HG03060 (cell line): ENCODE measurements at regions not wholly inside any gene's neighbourhood (a gene's known extent, or its start where the extent isn't known, plus 50 kb on each side); places are given as distances from the start of the nearest gene placed in this dataset.
"Not testable (repeated sequence)": the region's sequence is repeated elsewhere in the genome, so short reads cannot be mapped to it uniquely, and the experiment has no call there.

Source experiments
- ATAC-seq: cut with Tn5 transposase; IDR thresholded peaks from one replicate; pipeline ENCODE4 v1.9.1; 2021; ENCODE audit warnings: low read depth, moderate number of reproducible peaks; ENCODE audit not compliant: unreplicated experiment

GRCh38 chr11:37182031-37182430, 584.0 kb upstream of the RAG2 start:
- ATAC-seq: no peak

DNA sequence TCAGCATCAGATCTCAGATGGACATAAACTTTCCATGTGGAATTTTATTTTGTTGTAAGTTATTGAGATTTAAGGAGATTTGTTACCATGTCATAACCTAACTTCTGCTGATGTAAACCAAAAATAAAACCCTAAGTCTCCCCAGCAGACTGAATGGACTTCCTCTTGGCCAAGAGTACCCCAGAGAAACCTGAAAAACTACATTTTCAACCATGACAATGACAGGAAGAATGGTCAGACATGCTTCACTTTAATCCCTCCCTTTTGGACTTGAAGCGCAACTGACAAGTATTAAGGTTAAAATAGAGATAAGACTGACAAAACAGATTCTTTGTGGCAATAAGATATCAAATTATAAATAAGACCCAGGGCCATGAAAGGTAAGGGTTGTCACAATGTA, 579.7 kb upstream of the RAG2 start:
- no peak for ATAC-seq

DNA sequence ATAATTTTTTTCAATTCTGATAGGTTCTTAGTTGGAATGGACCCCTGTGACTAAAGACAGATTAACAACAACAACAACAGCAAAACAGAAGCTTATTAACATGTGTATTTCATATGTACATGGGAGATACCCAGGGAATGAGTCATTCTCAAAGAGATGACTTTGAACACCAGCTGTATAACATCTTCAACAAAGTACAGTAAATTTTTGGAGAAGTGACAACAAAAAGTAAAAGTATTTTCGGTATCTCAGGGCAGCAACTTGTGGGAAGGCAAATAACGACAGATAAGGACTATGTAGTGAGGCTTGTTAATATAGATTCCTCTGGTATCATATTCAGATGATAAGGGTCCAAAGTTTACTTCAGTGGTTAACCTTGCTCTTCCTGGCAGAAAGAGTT, 573.4 kb upstream of the RAG2 start:
- no peak for ATAC-seq

DNA sequence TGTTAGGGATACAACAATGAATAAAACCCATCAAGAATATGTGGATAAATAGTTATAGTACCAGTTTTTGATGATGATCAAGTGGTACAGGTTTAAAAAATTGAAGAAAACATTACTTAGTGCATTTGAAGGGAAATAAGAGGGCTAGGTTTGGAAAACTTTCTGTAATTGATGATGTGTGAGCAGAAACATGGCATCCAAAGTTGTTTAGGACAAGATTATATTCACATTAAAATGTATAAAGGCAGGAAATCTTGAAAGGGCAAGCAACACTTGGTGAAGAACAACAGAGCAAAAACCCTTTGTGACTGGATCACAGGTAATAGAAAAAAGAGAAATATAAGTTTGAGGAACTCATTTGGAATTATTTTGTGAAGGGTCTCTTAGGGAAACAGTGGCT, 572.3 kb upstream of the RAG2 start:
- no peak for ATAC-seq

DNA sequence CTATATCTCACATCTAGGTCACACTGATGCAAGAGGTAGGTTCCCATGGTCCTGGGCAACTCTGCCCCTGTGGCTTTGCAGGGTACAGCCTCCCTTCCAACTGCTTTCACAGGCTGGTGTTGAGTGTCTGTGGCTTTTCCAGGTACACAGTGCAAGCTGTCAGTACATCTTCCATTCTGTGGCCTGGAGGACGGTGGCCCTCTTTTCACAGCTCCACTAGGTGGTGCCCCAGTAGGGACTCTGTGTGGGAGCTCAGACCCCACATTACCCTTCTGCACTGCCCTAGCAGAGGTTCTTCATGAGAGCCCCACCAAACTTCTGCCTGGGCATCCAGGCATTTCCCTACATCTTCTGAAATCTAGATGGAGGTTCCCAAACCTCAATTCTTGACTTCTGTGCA, 547.4 kb upstream of the RAG2 start:
- ATAC-seq: not testable (repeated sequence)

GRCh38 chr11:37142591-37142990, 544.6 kb upstream of the RAG2 start:
- no peak for ATAC-seq

GRCh38 chr11:37141707-37142106, 543.7 kb upstream of the RAG2 start:
- ATAC-seq: no peak

GRCh38 chr11:37135606-37136005, 537.6 kb upstream of the RAG2 start:
- not testable (repeated sequence) for ATAC-seq

- ATAC-seq: no peak
Observed at GRCh38 chr11:37134637-37135036, 536.6 kb upstream of the RAG2 start.

DNA sequence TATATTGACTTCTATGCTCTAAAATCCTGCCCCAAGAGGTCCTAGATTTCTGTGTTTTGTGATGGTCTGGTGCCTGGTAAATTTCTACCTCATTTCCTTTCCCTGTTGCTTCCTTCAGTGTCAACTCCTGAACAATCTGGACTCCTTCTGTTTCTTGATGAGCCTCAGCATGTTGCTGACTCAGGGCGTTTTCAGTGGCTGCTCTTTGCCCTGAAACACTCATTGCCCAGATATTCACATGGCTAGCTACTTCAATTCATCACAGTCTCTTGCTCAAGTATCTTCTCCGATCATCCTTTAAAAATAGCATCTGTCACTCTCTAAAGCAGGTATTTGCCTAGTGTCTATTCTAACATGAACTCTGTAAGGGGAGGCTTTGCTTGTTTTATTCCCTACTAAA, 526.3 kb upstream of the RAG2 start:
- no peak for ATAC-seq

GRCh38 chr11:37115963-37116362, 517.9 kb upstream of the RAG2 start:
- ATAC-seq: no peak

DNA sequence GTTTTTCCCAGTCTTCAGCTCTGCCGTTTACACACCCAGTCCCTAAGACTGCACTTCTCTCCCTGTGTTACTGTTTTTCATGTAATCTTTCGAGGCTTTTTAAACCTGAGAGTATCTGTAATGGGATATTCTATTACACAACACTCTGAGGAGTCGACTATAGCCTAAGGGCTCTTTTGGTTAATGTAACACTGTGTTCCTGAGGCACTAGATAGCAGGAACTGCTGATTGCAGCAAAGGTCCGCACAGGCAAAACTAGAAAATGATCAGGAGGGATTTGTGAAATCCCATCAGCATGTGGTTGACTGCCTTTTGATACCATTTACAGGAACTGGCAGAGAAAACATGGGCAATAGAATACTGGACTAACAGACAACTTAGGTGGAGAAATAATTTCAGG, 512.3 kb upstream of the RAG2 start:
- ATAC-seq: no peak

- no peak for ATAC-seq
Observed at GRCh38 chr11:37109286-37109585, 511.2 kb upstream of the RAG2 start.

- no peak for ATAC-seq
Observed at GRCh38 chr11:37108436-37109285, 510.6 kb upstream of the RAG2 start.

DNA sequence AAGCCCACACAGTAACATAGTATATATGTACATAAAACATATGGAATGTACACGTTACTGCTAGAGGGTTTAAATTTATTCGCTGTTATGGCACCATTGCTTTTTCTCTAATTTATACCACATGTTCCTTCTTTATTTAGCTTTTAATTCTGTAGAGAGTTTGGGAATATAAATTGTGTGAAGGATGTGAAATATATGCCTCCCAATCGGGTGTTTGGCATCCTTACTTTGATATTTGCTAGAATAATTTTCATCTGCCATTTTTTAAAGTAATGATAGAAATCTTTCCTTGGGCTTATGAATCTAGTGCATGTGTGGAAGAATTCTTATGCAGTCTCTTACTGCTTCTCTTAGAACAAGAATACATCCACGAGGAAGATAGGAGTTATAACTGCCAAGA, 509.8 kb upstream of the RAG2 start:
- no peak for ATAC-seq

DNA sequence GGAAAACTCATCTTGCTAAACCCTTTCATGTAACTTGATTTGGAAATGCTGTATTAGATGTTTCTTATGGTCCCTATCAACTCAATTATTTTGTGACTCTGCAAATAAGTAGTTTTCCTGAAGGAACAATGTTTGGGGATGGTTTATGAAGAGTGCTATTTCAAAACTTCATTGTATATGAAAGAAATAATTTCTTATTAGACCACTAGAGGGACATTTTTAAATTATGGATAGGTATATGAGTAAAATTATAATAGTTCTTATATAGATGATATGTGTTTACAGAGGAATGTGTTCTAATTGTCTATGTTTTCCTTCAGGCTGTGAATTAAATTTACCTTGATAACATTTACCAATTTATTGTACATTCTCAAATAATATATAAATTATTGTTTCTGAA, 509.4 kb upstream of the RAG2 start:
- no peak for ATAC-seq

- no peak for ATAC-seq
Observed at GRCh38 chr11:37105427-37105826, 507.4 kb upstream of the RAG2 start.

- no peak for ATAC-seq
Observed at GRCh38 chr11:37104380-37104779, 506.3 kb upstream of the RAG2 start.

DNA sequence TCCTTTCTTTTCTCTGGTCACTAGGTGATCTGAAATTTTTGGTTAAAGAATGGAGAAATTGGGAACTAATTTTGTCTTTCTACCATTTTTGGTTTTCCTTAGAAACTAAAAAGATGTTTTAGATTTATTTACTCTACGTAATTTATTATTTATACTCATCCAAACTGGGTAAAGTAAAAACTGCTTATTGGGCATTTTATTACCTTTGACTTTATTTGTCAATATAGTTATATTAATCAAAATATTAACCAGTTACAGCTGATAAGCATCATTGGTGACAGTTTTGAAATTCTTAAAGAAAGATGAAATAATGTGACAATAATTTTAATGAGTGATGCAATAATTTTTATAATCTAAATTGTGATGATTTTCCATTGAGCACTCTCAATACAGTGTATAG, 502.0 kb upstream of the RAG2 start:
- no peak for ATAC-seq

DNA sequence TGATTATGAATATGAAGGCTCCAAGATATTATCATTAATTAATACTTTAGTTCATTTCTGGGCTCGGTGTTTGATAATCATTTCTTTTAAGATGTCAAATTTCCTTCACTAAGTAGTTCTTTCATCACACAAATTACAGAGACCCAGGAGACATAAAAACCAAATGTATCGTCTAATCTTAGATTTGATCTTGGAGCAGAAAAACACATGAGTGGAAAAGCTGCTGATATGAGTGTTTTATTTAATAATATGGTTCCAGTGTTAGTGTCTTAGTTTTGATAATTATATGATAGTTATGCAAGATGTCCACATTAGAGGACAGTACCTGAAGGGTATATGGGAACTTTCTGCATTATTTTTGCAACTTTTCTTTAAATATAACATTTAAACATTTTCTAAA, 494.5 kb upstream of the RAG2 start:
- no peak for ATAC-seq

- no peak for ATAC-seq
Observed at GRCh38 chr11:37089439-37089838, 491.4 kb upstream of the RAG2 start.

GRCh38 chr11:37088573-37088910, 490.5 kb upstream of the RAG2 start:
- ATAC-seq: no peak
